IPS DF 19.7 (cell line): ENCODE measurements at regions not wholly inside any gene's neighbourhood (a gene's known extent, or its start where the extent isn't known, plus 50 kb on each side); places are given as distances from the start of the nearest gene placed in this dataset.

Experiments
- DNase-seq: peaks from one replicate; pipeline ENCODE4 v3.0.0-alpha.2; 2013; ENCODE audit warnings: low read depth, low spot score

DNA sequence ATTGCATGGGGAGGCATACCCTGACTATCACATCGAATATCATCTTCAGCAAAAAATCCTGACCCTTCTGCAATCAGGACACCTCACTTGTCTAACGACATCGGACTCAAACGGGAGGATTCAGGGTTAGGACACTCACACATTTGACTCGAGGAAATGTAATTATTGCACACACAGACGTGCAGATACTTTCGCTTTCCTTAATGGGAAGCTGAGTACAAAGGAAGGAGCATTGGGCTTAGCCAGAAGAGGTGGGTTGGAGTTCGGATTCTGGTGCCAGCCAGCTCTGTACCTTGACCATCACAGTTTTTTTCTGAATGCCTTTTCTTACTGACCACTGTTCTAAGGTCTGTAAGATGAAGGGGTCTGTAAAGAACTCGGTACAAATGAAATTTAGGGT, 260.4 kb downstream of the GALC start:
- DNase-seq: no peak

DNA sequence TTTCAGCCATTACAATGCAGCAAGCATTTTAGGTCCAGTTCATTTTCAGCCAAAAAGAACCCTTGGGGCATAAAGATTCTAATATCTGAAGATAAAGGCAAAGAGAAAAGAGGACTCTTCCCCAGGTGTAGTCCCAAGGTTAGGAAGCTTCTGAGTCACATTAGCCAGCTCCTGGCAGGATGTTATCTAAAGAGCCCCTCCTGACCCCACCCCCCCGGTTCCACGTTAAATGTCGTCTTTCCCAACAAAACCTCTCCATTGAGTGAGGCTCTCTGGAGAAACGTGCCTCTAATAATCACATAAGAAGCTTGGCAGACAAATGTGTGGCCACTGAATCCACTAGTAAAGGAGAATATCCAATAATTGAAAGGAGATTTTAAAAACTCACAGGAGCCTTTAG, 267.7 kb downstream of the GALC start:
- no peak for DNase-seq

- DNase-seq: no peak
These were observed 280.4 kb downstream of the GALC start for GRCh38 chr14:87712396-87713090.

- DNase-seq: no peak
These were observed 287.5 kb downstream of the GALC start for GRCh38 chr14:87705439-87705896.

DNA sequence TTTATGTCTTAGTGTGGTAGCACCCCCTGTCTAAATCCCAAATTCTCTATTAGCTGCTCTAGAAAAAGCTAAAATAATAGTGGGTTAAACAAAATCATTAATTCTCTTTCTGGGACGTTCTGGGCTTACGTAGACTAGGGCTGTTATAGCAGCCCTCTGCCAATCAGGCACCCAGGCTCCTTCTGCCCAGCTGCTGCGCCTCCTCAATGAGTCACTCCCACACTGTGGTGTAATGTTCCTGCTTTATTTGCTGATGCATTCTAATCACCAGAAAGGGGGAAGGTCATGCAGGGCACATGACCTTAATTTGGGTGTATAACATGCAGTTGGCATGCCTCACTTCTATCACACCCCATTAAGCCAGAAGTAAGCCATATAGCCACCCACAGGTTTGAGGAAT, 294.5 kb downstream of the GALC start:
- no peak for DNase-seq

GRCh38 chr14:87696485-87696884, 296.5 kb downstream of the GALC start:
- no peak for DNase-seq

GRCh38 chr14:87691042-87691881, 301.7 kb downstream of the GALC start:
- no peak for DNase-seq

- no peak for DNase-seq
These were observed 302.8 kb downstream of the GALC start for GRCh38 chr14:87690076-87690613.

- DNase-seq: no peak
These were observed 304.5 kb downstream of the GALC start for GRCh38 chr14:87688524-87688923.

DNA sequence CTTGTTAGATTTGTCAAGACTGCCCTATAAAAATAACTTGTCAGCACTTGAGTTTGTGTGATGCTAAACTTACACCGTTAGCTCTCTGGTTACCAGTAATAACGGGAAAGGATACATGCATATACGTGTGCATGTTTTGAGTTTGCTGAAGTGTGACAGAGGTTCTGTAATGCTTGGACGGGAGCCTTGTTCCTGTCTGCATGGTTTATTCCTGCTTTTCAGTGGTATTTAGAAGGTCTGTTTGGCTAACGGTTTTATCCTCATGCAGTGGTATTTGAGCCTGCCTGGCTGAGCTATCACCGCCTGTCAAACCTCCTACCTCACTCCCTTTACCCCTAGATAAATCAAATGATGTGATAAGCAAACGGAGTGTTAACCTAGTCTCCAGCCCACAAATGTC, 305.6 kb downstream of the GALC start:
- no peak for DNase-seq

- no peak for DNase-seq
These were observed 306.2 kb downstream of the GALC start for GRCh38 chr14:87686746-87687145.

DNA sequence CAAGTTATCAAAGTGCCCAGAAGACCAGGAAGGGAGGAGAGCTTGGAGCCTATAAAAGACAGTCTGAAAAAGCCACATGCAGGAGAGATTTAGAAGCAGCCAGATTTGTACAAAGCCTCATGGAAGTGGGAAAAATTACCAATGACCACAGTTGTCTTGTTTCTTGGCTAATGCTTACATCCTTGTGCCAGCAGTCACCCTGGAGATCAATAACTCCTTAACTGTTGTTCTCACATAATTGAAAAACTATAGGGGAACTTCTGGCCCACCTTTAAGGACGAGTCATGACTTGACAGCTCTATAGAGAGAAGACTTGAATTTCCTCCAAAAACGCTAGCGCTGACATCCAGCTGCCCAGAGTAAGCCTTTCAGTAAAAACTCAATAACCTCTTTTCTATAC, 313.1 kb downstream of the GALC start:
- no peak for DNase-seq

DNA sequence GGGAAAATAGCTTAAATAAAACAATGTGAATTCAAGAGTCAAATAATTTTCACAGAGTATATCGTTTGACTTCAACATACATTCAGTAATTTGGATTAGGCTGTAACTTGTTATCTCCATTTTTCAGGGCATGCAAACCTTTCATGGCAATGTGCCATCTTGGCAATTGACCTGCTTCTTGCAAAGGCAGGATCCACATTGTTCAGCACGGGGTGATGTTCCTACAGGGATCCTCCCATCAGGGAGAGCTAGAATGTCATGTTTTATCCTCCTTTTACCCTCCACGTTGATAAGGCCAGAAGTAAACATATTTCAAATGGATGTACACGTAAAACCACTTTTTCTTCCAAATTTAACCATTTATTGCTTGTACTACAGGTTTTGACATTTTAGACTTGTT, 314.4 kb downstream of the GALC start:
- no peak for DNase-seq

- no peak for DNase-seq
These were observed 316.1 kb downstream of the GALC start for GRCh38 chr14:87676814-87677437.

- DNase-seq: no peak
These were observed 325.3 kb downstream of the GALC start for GRCh38 chr14:87667659-87668058.

DNA sequence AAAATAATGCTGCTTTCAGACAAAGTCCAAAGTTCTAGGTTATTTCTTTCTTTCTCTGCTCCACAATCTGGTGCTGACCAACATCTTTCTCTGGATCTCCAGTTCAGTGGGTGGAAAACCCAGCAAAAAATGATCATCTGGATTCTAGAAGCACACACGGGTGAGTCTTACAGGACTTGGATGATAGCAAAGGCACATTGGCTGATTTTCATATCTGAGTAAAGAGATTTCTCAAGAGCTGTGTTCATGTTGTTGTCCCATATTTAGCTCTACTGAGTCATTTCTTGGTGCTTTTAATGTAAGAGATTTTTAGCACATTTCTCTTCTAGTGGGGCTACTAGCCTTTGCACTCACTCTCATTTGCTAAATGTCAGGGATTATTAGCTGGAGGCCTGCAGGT, 336.7 kb downstream of the GALC start:
- DNase-seq: no peak

DNA sequence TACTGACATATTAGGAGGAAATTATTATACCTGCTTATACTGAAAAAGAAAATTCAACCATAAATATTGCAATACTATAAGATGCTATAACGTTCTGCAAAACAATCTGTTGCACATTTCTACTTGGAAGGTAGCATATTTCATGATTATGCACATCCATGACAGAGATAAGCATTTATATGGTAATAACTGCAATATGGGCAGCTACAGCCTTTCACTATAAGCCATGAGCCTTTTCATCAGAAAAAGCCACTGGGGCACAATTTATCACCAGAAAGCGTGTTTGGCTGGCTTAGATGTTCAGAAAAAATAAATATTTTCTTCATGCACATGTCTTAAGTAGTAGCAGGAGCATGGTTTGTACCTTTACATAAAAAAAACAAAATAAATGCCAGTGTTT, 340.7 kb downstream of the GALC start:
- no peak for DNase-seq

DNA sequence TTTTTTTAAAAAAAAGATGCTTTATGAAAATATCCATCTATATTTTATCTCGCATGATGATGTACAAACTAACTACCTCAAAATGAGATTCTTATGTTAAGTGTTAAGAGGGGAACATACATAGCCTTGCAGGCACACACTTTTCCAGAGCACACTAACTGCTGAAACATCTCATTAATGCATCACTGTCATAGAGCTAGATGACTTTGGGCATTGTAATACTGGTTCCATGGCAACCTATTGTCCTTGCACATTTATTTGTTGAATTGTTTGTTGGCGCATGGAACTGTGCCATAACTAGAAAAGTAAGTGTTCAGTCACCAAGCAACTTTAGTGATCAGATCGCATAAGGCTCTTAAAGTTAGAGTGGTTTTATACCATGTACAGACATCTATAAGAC, 348.3 kb downstream of the GALC start:
- no peak for DNase-seq

- no peak for DNase-seq
These were observed 350.0 kb downstream of the GALC start for GRCh38 chr14:87643005-87643404.

DNA sequence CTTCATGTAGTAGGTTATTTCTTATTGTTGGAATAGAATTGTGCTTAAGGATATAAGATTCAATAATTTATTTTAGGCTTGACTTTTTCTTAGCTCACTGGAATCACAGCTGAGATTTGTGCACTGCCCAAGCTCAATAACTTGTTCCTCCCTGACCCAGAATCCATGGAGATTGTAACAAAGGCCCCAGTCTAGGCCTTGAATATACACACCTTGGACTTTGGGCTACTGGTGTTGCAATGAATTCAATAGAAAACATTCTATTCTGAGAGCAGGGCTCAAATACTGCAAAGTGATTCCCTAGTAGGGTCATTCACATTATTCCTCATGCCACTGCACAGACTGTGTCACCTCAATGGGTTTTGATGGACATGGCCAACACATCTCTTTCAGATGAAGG, 352.4 kb downstream of the GALC start:
- DNase-seq: no peak

- no peak for DNase-seq
These were observed 354.8 kb downstream of the GALC start for GRCh38 chr14:87638196-87638595.

GRCh38 chr14:87635442-87635841, 357.5 kb downstream of the GALC start:
- no peak for DNase-seq
